GM18858 (cell line): ENCODE measurements at regions not wholly inside any gene's neighbourhood (a gene's known extent, or its start where the extent isn't known, plus 50 kb on each side); places are given as distances from the start of the nearest gene placed in this dataset.

ENCODE experiments used
- ATAC-seq: cut with Tn5 transposase; IDR thresholded peaks from one replicate; pipeline ENCODE4 v1.9.1; 2021; ENCODE audit not compliant: unreplicated experiment

- ATAC-seq: no peak
Observed at GRCh38 chr3:124467980-124468902, 262.0 kb upstream of the UMPS start.

DNA sequence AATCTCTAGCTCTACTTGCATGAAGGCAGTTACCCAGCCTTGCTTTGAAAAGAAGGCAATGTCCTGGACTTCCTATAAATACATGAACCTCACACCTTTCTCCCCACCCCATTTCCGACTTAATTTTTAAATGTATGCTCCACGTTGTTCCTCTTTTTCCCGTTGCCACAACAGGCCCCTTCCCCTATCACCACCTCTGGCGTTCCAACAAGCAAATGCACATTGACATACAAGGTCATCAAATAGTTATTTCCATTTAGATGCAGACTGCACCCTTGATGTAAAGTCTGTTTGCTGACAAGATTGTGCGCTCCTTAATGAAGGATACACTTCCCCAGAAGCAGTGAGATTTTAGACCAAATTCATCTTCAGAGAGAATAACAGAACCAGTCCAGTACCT, 260.7 kb upstream of the UMPS start:
- no peak for ATAC-seq

DNA sequence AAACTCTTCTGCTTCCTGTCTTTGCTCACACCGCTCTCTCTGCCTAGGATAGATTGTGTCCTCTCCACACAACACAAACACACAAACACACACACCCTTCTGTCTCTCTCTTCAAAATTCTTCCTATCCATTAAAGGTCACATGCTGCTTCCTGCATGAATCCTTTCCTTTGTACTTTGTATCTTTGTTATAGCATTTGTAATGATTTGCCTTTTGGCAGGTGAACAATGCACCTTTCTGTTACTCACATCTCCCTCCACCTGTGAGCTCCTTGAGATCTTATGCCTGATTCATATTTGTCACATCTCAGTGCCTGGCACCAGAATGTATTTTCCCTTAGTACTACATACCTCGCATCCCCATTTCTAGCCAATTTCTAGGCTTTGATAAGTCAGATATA, 251.4 kb upstream of the UMPS start:
- no peak for ATAC-seq

DNA sequence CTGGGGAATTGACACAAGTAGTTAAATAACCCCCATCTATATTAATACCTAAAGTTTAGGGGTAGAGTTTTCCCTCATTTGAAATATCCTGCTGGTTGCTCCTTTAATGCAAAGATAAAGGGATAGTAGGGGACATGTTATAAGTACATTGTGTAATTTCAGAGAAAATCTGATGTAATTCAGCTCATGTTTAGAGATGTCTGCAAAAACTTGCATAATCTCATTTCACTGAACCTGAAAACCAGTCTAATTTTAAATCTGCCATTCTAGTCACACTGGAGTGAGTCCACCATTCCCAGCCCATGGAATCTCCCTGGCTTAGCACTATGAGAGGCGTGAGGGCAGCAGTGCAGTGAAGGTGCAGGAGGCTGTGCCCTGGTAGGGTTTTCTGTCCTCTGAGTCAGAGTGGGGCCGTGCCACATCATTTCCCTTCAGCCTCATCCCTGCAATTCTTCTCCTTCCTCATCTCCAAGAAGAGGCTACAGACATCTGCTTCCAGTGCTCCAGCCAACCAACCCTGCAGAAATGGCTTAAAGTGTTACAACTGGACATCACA, 246.3 kb upstream of the UMPS start:
- no peak for ATAC-seq

DNA sequence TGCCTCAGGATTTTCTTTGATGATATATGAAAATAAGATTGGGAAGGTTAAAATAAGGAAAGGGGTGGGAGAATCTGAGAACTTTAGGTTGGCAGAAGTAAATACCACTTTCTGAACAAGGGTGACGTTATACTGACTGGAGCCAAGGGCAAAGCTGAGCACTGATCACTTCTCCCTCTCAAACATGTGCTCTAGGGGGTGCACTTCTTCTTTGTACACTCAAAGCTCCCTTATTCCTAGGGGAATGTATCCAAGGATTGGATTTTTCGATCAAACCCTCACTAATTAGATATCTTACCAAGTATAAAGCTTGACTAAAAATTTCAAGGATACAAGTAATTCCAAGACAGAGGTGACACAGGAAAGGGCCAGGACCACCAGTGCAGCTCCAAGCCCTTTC, 243.9 kb upstream of the UMPS start:
- ATAC-seq: no peak

DNA sequence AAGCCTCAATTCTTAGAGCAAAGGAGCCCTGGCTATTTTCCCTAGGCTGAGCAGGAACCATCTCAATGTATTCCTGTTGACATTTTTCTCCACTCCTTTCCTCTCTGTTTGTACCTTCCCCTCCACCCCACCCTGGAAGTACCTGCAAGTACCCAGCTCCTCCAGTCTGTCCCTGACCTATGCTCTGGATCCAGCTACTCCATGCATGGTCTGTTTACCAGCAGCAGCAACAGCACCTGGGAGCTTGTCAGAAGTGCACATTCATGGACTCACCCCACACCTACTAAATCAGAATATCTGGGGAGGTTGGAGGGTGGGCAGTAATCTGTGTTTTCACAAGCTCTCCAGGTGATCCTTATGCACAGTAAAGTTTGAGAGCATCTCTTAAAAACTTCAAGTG, 240.7 kb upstream of the UMPS start:
- ATAC-seq: no peak

DNA sequence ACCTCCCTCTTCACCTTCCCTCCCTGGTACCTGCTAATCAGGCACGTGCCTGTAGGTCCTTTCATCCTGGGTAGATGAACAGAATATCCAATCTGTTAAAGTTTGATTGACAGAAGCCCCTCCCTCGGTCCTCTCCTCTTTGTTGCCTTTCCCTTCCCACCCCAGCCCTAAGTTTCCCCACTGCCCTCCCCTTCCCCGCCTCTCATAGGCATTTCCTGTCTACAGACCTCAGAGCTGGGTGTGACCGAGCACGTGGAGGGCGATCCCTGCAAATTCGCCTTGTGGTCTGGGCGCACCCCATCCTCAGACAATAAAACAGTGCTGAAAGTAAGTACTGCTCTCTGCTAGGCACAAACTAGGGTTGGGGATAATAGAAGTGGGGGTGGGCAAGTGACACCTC, 239.2 kb upstream of the UMPS start:
- ATAC-seq: no peak

DNA sequence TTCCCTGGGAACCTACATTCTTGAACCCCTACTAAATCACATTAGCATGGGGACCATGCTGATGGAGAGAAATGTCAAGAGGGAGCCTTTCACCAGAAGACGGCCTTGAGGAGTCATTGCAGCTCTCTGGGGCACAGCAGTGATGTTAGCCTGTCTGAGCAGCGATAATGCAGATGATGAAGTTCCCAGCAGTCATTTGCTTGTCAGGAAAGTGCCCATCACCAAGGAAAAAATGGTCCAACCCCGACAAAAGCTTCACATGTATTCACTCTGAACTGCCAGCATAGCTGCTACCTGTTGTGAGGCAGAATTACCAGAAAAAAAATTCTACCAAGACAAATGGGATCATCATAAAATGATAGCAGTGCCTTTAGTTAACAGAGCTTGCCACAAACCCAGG, 238.4 kb upstream of the UMPS start:
- ATAC-seq: no peak

DNA sequence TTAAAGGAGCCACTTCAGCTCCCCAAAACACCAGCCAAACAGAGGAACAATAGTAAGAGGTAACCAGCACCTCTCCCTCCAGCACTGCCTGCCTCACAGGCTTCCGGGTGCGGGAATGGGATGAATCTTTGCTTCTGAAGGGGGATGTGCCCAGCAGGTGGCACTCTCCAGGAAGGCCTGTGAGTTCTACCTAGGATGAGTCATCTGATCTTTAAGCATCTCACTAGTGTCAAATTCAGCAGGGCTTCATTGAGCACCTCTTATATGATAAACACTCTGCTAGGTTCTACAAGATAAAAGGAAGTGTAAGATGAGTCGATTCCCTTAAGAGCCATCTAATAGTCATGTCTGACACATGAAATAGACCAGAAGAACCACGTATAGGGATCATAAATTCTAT, 237.4 kb upstream of the UMPS start:
- no peak for ATAC-seq

DNA sequence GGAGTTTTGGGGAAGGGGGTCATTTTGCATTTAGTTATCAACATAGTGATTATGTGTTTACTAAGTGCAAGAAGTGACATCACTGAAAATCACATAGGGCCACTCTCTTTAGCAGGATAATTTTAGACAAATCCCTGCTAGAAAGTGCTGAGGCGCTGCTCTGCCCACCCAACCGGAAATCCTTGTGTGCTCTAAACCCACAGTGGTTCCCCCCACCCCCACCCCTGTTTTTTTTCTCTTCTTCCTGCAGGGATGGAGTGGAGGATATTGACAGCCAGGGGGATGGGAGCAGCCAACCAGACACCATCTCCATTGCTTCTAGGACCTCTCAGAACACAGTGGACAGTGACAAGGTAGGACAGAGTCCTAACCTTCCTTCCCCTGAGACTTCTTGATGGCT, 234.2 kb upstream of the UMPS start:
- no peak for ATAC-seq

GRCh38 chr3:124497487-124497886, 232.8 kb upstream of the UMPS start:
- no peak for ATAC-seq

DNA sequence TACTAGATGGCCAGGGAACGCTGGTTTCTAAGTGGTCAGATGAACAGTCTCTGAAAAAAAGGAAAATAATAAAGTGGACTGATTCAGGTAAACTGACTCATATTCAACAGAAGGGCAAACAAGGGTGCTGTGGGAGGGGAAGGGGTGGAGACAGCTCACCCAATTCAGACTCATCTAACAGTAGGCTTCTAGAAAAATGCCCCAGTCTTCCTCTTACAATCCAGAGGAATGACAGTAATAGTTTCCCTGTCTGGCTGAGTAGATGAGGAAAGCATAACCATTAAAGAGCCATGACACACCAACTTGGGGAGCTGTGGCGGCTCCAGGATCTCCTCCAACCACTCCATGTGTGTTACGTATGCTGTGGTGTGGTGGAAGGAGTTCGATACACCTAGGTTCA, 231.4 kb upstream of the UMPS start:
- no peak for ATAC-seq

DNA sequence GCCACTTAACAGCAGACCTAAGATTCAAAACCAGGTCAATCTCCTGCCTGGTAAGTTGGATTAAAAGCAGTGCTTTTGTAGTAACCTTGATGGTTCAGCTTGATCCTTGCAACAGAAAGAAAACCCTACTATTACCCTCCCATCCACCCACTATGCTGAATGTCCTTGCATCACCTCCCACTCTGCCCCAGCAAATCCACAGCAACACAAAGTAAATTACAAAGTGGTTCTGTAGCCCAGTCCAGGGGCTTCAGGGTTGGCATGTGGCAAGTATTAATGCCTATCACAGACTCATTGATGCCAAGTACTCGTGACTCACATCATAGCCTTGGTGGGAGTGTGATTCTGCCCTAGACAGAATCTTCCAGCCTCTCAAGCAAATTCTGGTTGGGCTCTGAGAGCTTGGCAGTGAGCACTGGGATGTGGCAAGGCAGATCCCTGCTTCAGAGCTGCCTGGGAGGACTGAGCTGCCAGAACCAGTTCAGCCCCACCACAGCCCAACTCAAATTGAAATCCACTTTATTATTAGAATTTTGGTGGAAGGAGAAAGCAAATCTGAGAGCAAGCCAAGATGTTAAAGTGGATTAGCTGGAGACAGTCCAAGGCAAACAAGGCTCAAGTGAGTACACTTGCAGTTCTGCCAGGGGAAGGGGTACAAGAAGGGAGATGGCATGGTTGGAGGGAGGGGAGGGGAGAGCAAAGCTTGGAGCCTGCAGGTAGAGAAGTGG, 225.8 kb upstream of the UMPS start:
- no peak for ATAC-seq

DNA sequence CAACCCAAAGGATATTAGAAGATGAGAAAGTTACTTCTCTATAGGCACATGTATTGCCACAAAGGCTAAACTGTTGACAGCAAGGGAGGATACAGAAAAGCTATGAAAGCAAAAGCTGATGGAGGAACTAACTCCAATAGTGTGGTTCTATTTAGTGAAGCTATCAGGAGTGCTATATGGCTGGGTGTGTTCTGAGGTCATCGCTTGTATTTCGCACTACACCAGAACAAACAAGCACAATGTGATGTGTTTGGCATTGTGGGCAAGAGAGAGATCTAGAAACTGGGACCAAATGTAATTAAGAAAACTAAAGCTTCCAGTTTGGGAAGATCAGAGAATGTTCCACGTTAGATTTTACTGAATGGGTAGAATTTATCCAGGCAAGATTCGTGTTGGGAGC, 220.4 kb upstream of the UMPS start:
- no peak for ATAC-seq

DNA sequence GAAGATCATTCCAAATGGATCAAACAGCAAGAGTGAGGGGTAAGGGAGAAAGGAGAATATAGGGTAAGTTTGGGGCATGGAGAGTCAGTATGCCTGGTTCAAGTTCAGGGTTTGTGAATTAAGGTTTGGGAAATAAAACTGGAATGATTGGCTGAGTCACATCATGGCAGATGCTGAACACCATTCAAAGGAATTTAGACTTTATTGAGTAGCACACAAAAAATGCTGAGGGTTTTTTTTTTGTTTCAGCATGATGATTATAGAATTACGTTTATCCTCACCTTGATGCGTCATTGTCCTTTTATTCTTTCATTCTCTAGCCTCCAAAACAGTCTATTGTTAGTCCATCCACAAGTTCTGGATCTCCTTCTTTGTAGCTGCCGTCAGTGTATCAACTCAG, 220.0 kb upstream of the UMPS start:
- ATAC-seq: no peak

- no peak for ATAC-seq
Observed at GRCh38 chr3:124512881-124513609, 217.2 kb upstream of the UMPS start.

- no peak for ATAC-seq
Observed at GRCh38 chr3:124513610-124513997, 216.6 kb upstream of the UMPS start.

DNA sequence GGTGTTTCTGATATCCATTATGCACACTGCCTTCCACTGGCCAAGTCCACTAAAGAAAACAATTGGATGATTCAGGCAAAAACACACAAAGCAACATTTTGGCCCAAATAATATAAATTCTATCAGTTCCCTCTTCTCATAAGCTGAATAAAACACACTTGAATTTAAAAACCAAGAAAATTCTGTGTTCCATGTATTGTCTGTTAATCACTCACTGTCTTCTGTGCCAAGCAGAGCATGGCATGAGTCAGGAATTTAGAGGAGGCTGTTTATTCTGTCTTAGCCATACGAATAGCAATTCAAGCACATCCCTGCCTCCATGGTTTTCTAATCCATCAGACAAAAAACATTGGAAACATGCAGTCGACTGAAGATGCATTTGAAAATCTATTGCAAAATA, 215.6 kb upstream of the UMPS start:
- ATAC-seq: no peak

DNA sequence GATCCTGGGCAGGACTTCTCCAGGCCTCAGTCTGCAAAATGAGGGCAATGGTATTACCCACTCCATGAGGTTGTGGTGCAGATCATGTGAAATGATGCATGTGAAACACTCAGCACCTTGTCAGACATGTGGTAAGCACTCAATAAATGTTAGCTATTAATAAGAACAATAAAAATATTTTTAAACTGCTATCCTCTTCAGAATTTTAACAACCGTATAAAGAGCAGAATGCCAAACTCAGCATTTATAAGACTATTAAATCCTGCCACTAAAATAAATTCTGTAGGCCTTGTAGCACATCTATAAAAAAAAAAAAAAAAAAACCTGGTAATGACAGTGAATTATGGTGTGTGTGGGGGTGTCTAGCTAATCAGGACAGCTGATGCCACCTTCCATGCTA, 213.9 kb upstream of the UMPS start:
- no peak for ATAC-seq

GRCh38 chr3:124517306-124517705, 212.9 kb upstream of the UMPS start:
- no peak for ATAC-seq

GRCh38 chr3:124518350-124518749, 211.9 kb upstream of the UMPS start:
- no peak for ATAC-seq
